ENCODE measurements at regions not wholly inside any gene's neighbourhood (a gene's known extent, or its start where the extent isn't known, plus 50 kb on each side); places are given as distances from the start of the nearest gene placed in this dataset.

GRCh38 chr18:42274488-42275137 is 319.6 kb downstream of the PIK3C3 start:
- intact Hi-C loops (cut with DNase I; ENCODE audit: low total_unique reads), result no loop called here
- no peak for DNase-seq (ENCODE audit: low spot score in 2 of 2)
- TF ChIP-seq POLR2A (IDR thresholded peaks at IDR 0.05) (no peak), CTCF (IDR thresholded peaks at IDR 0.05) (no peak)
- no peak overlapping the region for H3K4me3 ChIP-seq (ENCODE audit: low read depth, poor library complexity, severe bottlenecking)
- WGBS, 2 donors, result 0 to 37% methylated on average over 1 of the region's 1 CpG

DNA sequence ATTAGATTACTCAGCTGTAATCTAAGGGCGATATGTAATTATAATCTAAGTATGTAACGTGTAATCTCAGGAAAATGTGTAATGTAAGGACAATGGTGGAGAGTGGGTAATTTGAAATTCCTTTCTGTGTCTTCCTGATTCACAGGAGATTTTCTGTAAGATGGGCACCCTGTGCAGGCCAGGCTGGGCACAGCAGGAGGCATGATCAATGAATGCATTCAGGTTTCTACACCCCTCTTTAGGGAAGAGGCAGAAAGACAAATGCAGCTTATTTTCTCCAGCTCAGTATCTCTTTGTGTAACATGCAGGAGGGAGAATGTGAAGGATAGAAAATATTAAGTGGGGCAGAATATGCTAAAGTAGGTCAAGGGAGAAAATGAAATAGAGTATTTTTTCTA is 320.1 kb downstream of the PIK3C3 start:
- no peak for DNase-seq (ENCODE audit: low spot score in 2 of 2)
- intact Hi-C loops (cut with DNase I; ENCODE audit: low total_unique reads), result no loop called here
- 54 to 90% methylated on average over 2 of the region's 2 CpGs for WGBS, 2 donors
- no peak overlapping the region for H3K4me3 ChIP-seq (ENCODE audit: low read depth, poor library complexity, severe bottlenecking)
- TF ChIP-seq CTCF (IDR thresholded peaks at IDR 0.05), result no peak
- TF ChIP-seq POLR2A (IDR thresholded peaks at IDR 0.05), result no peak

DNA sequence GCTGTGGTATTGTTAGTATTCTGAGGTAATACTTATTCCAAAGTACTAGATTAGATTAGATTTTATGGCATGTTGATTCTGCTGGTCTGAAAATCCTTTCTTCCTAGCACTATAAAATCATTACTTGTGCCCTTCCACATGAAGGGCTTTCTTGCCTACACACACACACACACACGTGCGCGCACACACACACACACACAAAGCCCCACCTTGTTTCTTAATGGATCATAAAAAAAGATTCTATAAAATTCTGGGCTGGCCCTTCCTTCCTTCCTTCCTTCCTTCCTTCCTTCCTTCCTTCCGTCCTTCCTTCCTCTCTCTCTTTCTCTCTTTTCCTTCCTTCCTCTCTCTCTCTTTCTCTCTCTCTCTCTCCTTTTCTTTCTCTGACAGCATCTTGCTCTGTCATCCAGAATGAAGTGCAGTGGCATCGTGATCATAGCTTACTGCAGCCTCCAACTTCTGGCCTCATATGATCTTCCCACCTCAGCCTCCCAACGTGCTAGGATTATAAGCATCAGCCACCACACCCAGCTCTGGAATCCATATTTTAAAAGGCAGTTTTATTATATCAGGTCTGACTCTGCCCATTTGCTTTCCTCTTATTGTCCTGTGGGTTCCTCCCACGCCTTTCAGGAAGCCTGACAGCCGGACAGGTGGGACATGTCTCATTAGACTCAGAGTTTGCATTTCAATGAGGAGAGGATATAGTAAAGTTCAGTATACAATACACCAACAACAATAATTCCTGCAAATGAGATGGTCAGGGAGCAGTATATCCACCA is 321.1 kb downstream of the PIK3C3 start:
- H3K4me3 ChIP-seq (ENCODE audit: low read depth, poor library complexity, severe bottlenecking), result no peak overlapping the region
- 68 to 69% methylated on average over 7 to 8 of the region's 8 CpGs for WGBS, 2 donors
- intact Hi-C loops (cut with DNase I; ENCODE audit: low total_unique reads), result no loop called here
- TF ChIP-seq CTCF (IDR thresholded peaks at IDR 0.05) (no peak), POLR2A (IDR thresholded peaks at IDR 0.05) (no peak)
- no peak for DNase-seq (ENCODE audit: low spot score in 2 of 2)

GRCh38 chr18:42281124-42281523 is 326.1 kb downstream of the PIK3C3 start:
- DNase-seq (ENCODE audit: low spot score in 2 of 2), result no peak
- TF ChIP-seq POLR2A (IDR thresholded peaks at IDR 0.05) (no peak), CTCF (IDR thresholded peaks at IDR 0.05) (no peak)
- intact Hi-C loops (cut with DNase I; ENCODE audit: low total_unique reads), result no loop called here
- H3K4me3 ChIP-seq (ENCODE audit: low read depth, poor library complexity, severe bottlenecking), result no peak overlapping the region

DNA sequence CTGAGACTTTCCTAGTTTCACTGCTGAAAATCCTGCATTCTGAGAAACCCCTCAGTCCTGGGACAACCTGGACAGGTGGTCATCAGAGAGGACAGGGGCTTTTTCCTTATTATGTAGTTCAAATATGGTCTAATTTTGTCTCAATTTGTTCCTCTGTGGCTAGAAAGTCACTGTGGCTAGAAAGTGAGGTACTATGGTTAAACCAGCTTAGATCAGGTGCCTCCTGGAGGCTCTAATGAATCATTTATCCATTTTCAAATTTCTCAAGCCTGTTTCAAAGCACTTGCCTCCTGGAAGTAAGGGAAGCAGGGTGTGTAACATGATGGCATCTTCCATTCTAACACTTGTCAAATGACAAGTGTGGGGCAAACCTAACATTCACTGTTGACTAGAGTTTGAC is 326.8 kb downstream of the PIK3C3 start:
- intact Hi-C loops (cut with DNase I; ENCODE audit: low total_unique reads), result no loop called here
- H3K4me3 ChIP-seq (ENCODE audit: low read depth, poor library complexity, severe bottlenecking), result no peak overlapping the region
- no peak for DNase-seq (ENCODE audit: low spot score in 2 of 2)
- TF ChIP-seq POLR2A (IDR thresholded peaks at IDR 0.05), result no peak
- TF ChIP-seq CTCF (IDR thresholded peaks at IDR 0.05), result no peak
